ENCODE measurements at regions not wholly inside any gene's neighbourhood (a gene's known extent, or its start where the extent isn't known, plus 50 kb on each side); places are given as distances from the start of the nearest gene placed in this dataset.

GRCh38 chr5:14011089-14012020 is 66.9 kb upstream of the DNAH5 start (continued):
- TF ChIP-seq ZNF24 (IDR thresholded peaks at IDR 0.05) (no peak), USF2 (IDR thresholded peaks at IDR 0.05; ENCODE audit: low read depth, low read length) (no peak), USF2 (CRISPR knock-in tag; IDR thresholded peaks at IDR 0.05; ENCODE audit: borderline replicate concordance) (no peak), JARID2 (CRISPR knock-in tag; IDR thresholded peaks at IDR 0.05; ENCODE audit: insufficient replicate concordance) (no peak), ONECUT2 (CRISPR knock-in tag; IDR thresholded peaks at IDR 0.05) (no peak), ZNF329 (CRISPR knock-in tag; IDR thresholded peaks at IDR 0.05; ENCODE audit: low read depth) (no peak), ZNF17 (CRISPR knock-in tag; IDR thresholded peaks at IDR 0.05) (no peak), KDM6A (CRISPR knock-in tag; IDR thresholded peaks at IDR 0.05; ENCODE audit: low read depth) (no peak), PPARG (CRISPR knock-in tag; conservative IDR thresholded peaks at IDR 0.05) (no peak), SRSF1 (optimal IDR thresholded peaks at IDR 0.05; ENCODE audit: low read depth, low read length) (no peak), HINFP (CRISPR knock-in tag; IDR thresholded peaks at IDR 0.05; ENCODE audit: low read depth) (no peak), BRD4 (CRISPR knock-in tag; IDR thresholded peaks at IDR 0.05) (no peak), FOXO4 (CRISPR knock-in tag; conservative IDR thresholded peaks at IDR 0.05) (no peak), RBM39 (IDR thresholded peaks at IDR 0.05; ENCODE audit: low read depth, low read length, poor library complexity, severe bottlenecking) (no peak), SMAD9 (CRISPR knock-in tag; IDR thresholded peaks at IDR 0.05) (no peak), ZNF280D (CRISPR knock-in tag; IDR thresholded peaks at IDR 0.05) (no peak), FOXP4 (CRISPR knock-in tag; IDR thresholded peaks at IDR 0.05) (no peak), TOPORS (CRISPR knock-in tag; IDR thresholded peaks at IDR 0.05) (no peak), SNAPC2 (CRISPR knock-in tag; IDR thresholded peaks at IDR 0.05) (no peak), NCOA2 (CRISPR knock-in tag; IDR thresholded peaks at IDR 0.05) (no peak)

Measured in HepG2 (cell line).